ENCODE measurements at regions not wholly inside any gene's neighbourhood (a gene's known extent, or its start where the extent isn't known, plus 50 kb on each side); places are given as distances from the start of the nearest gene placed in this dataset.

DNA sequence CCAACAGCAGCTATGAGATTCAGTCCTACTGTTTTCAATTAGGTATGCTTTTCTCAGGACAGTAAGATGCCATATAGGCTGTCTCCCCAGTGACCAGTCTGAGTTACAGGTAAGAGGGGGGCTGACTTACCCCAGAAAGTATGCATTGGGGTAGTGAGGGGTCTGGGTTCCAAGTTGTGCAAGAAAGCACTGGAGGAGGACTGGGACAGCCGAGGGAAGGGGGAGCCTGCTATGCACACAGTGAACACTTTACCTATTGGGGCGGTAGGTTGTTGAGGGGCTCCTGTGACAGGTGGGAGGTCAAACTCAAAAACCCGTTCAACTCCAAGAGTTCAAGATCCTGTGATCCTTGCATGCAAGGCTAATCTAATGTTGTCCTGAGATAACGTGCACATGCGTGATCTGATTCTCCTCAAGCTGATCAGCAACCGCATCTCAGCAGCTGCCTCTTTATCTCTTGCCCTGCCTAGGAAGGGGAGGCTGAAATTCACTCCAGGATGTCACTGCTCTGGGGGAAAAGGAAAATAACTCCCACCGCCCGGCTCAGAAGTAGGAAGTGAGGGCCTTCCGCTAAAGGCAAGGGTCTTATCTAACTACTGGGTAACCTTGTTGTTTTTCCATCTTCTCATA, 108.8 kb upstream of the KIT start:
- Histone ChIP-seq H3K36me3 (no peaks in the 10 kb centered on the region), H3K9ac (no peak overlapping the region), H3K4me1 (no peaks in the 10 kb centered on the region), H3K27ac (no peak overlapping the region), H4K20me1 (no peaks in the 10 kb centered on the region), H3K4me3 (no peak overlapping the region), H3K27me3 (no peaks in the 10 kb centered on the region), H3K4me2 (no peak overlapping the region), H3K9me3 (no peaks in the 10 kb centered on the region)
- no peak for TF ChIP-seq Cebpa-rat (IDR thresholded peaks at IDR 0.05)

DNA sequence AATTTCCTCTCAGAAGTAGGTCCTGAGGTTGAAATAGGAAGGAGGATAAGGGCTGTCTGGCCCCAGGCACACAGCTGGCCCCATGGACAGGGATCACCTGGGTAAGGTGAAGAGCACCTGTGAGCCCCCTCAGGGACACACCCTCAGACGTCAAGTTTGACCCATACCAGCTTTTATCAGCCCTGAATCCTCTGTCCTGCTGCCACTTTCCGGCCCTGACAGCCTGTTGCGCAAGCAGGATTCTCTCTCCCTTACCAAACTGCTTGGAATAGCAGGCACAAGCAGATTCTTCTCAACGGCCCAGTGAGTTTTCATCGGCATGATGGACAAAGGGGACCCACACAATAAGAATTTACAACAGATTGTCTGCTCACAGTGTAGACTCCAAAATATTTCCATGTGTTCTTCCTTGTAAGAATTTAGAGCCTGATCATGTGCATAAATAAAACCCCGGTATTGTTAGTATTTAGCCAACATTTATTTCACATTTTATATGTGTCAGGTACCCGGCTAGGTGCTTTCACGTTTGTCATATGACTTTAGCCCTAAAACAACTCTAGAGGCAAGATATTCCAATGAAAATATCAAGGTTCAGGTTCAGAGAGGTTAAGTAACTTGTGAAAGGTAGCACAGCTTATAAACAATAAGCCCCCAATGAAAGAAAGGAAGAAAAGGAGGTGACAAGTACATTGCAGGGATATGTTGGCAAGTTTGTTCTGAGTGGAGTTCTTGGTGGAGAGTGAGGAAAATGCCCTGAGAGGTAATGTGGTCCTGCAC, 107.2 kb upstream of the KIT start:
- Histone ChIP-seq H3K9ac (no peak overlapping the region), H3K4me2 (no peak overlapping the region), H3K27ac (no peak overlapping the region), H3K27me3 (no peaks in the 10 kb centered on the region), H3K4me1 (no peaks in the 10 kb centered on the region), H3K36me3 (no peaks in the 10 kb centered on the region), H3K9me3 (no peaks in the 10 kb centered on the region), H4K20me1 (no peaks in the 10 kb centered on the region), H3K4me3 (no peak overlapping the region)
- TF ChIP-seq Cebpa-rat (IDR thresholded peaks at IDR 0.05): no peak

DNA sequence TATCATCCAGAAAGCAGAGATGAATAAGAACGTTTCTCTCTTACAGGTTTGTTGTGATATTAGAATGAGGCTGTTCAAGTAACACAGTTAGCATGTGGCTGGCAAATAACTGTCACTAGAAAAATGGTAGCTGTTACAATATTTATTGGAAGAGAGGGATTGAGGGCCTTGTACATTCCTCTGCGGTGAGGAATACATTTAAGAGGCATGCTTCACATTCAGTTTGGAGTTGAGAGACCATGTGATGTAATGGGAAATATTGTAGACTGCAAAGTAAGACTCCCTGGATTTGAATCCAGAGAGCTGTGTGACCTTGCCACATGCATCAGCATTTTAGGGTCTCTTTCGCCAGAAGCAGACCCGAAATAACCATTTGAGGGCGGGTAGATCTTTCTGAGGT, 104.8 kb upstream of the KIT start:
- Histone ChIP-seq H3K36me3 (no peaks in the 10 kb centered on the region), H3K9me3 (no peaks in the 10 kb centered on the region), H3K4me1 (no peaks in the 10 kb centered on the region), H3K4me3 (no peak overlapping the region), H3K4me2 (no peak overlapping the region), H3K27ac (no peak overlapping the region), H3K9ac (no peak overlapping the region), H4K20me1 (no peaks in the 10 kb centered on the region), H3K27me3 (no peaks in the 10 kb centered on the region)
- TF ChIP-seq Cebpa-rat (IDR thresholded peaks at IDR 0.05): no peak

DNA sequence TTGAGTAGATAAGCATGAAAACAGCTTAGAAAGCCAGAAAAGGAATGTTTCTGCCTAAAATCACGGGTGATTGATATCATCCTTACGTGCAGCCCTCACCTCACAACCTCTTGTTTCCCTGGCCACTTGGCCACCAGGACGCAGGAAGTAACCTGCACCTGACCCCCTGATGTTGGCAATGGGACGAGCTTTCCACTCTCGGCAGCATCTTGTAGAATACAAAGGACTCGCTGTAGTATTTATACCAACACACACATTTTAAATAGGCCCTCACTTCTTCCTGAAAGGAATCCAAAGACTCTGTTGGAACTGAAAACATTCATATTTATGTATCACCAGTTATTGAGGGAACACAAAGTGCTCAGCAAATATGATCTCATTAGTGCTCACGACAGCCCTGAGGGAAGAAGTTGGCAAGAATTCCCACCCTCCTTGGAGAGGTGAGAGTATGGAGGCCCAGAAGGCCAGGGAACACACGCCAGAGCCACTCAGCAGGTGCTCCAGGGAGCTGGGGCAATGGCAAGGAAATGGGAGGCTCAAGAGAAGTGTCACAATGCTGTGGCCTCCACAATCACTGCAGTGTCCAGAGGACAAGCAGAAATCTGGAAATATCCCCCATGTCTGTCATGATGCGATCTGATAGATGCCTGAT, 103.3 kb upstream of the KIT start:
- no peak for TF ChIP-seq Cebpa-rat (IDR thresholded peaks at IDR 0.05)
- H3K27ac ChIP-seq: no peak overlapping the region
- H3K4me2 ChIP-seq: no peak overlapping the region
- H3K9ac ChIP-seq: no peak overlapping the region
- no peaks in the 10 kb centered on the region for H3K4me1 ChIP-seq
- H3K9me3 ChIP-seq: no peaks in the 10 kb centered on the region
- H3K4me3 ChIP-seq: no peak overlapping the region
- no peaks in the 10 kb centered on the region for H3K36me3 ChIP-seq
- no peaks in the 10 kb centered on the region for H3K27me3 ChIP-seq
- no peaks in the 10 kb centered on the region for H4K20me1 ChIP-seq

GRCh38 chr4:54556051-54556450, 101.7 kb upstream of the KIT start:
- no peak overlapping the region for H3K4me2 ChIP-seq
- no peaks in the 10 kb centered on the region for H3K9me3 ChIP-seq
- no peaks in the 10 kb centered on the region for H3K4me1 ChIP-seq
- no peak overlapping the region for H3K9ac ChIP-seq
- no peaks in the 10 kb centered on the region for H4K20me1 ChIP-seq
- TF ChIP-seq Cebpa-rat (IDR thresholded peaks at IDR 0.05): no peak
- H3K27ac ChIP-seq: no peak overlapping the region
- H3K4me3 ChIP-seq: no peak overlapping the region
- H3K27me3 ChIP-seq: no peaks in the 10 kb centered on the region
- H3K36me3 ChIP-seq: no peaks in the 10 kb centered on the region

- Histone ChIP-seq H3K9ac (no peak overlapping the region), H3K36me3 (no peaks in the 10 kb centered on the region), H3K4me3 (no peak overlapping the region), H3K27me3 (no peaks in the 10 kb centered on the region), H3K9me3 (no peaks in the 10 kb centered on the region), H4K20me1 (no peaks in the 10 kb centered on the region), H3K4me1 (no peaks in the 10 kb centered on the region), H3K4me2 (no peak overlapping the region), H3K27ac (no peak overlapping the region)
- no peak for TF ChIP-seq Cebpa-rat (IDR thresholded peaks at IDR 0.05)
Observed at GRCh38 chr4:54556587-54556986, 101.2 kb upstream of the KIT start.

DNA sequence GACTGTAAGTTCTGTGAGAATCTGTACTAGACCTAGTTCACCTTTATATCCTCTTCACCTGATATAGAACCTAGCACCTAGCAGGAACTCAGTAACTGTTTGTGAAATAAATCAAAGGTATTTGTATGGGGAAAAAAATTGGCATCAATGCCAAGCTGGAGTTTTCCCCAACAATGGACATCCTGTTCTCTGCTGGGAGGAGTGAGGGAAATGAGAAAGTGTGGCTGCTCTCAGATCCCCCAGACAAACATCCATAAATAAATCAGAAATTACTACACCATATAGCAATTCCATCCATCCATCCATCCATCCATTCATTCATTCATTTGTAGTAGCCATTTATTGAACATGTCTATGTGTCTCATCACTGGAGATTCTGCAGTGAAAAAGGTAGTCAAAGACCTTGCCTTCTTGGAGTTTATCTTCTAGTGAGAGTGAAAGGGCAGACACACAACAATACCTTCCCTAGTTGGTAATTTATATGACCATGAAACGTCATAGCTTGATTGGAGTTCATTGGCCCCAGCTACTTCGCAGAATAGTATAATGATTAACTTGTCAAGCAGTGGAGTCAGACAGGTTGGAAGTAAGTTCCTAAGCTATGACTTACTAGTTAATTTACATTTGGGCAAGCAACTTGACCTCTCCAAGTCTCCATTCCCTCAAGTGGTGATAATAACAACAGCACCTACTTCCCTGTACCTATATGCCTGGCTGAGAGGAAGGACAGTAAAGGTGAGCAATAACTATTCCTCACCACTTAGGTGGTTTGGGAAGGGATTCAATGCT, 98.7 kb upstream of the KIT start:
- no peak for TF ChIP-seq Cebpa-rat (IDR thresholded peaks at IDR 0.05)
- H4K20me1 ChIP-seq: no peaks in the 10 kb centered on the region
- H3K9me3 ChIP-seq: no peaks in the 10 kb centered on the region
- no peak overlapping the region for H3K9ac ChIP-seq
- no peak overlapping the region for H3K4me3 ChIP-seq
- H3K36me3 ChIP-seq: no peaks in the 10 kb centered on the region
- H3K4me1 ChIP-seq: peaks cover 5% of the 10 kb centered on the region
- H3K27me3 ChIP-seq: no peaks in the 10 kb centered on the region
- no peak overlapping the region for H3K27ac ChIP-seq
- no peak overlapping the region for H3K4me2 ChIP-seq

- no peak overlapping the region for H3K4me2 ChIP-seq
- no peaks in the 10 kb centered on the region for H3K36me3 ChIP-seq
- no peaks in the 10 kb centered on the region for H4K20me1 ChIP-seq
- H3K27me3 ChIP-seq: no peaks in the 10 kb centered on the region
- H3K9ac ChIP-seq: no peak overlapping the region
- no peak for TF ChIP-seq Cebpa-rat (IDR thresholded peaks at IDR 0.05)
- no peak overlapping the region for H3K27ac ChIP-seq
- no peak overlapping the region for H3K4me3 ChIP-seq
- H3K4me1 ChIP-seq: peaks cover 19% of the 10 kb centered on the region
- no peaks in the 10 kb centered on the region for H3K9me3 ChIP-seq
Observed at GRCh38 chr4:54560513-54560912, 97.2 kb upstream of the KIT start.

DNA sequence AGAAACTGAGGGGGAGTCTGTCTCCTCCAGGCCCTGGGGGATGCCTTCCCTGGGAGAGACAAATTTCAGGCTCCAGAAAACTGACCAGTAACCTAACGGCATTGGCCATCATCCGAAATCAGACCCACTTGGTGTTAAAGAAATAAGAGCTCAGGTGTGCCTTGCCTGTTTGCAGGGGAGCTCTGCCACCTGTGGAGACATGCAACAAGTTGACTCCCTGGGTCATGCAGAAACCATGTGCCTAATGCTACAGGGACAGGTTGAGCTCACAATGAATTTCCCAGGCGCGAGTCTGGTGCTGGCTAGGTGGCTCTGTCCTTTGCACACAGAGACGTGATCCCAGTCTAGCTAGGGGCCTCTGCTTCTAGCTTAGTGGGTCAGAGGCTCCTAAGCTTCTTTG, 95.8 kb upstream of the KIT start:
- Histone ChIP-seq H4K20me1 (no peaks in the 10 kb centered on the region), H3K27me3 (no peaks in the 10 kb centered on the region), H3K4me2 (no peak overlapping the region), H3K9me3 (no peaks in the 10 kb centered on the region), H3K4me3 (no peak overlapping the region), H3K9ac (no peak overlapping the region), H3K4me1 (peaks cover 25% of the 10 kb centered on the region), H3K27ac (no peak overlapping the region), H3K36me3 (no peaks in the 10 kb centered on the region)
- TF ChIP-seq Cebpa-rat (IDR thresholded peaks at IDR 0.05): no peak
